ENCODE measurements at regions not wholly inside any gene's neighbourhood (a gene's known extent, or its start where the extent isn't known, plus 50 kb on each side); places are given as distances from the start of the nearest gene placed in this dataset.

DNA sequence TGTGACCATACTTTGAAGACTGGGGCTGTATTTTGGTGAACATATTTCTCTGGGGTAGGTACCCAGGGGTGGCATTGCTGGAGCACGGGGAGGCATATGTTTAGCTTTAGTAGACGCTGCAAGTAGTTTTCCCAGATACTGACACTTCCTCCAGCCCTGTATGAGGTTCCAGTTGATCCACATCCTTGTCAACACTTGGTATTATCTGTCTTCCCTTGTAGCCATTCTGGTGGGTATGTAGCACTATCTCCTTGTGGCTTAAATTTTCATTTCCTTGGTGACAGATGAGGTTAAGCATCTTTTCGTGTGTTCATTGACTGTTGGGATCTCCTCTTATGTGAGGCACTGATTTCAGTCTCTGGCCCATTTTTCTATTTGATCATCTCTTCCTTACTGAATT lies 179.1 kb downstream of the PHETA1 start:
- Mint-ChIP-seq H3K27me3 (peaks cover 33% of the 10 kb centered on the region), H3K9me3 (no peaks in the 10 kb centered on the region), H3K4me1 (ENCODE audit: unreplicated experiment) (peaks cover 8% of the 10 kb centered on the region), H3K27ac (no peak overlapping the region), H3K36me3 (no peaks in the 10 kb centered on the region), H3K4me3 (no peak overlapping the region)
- TF ChIP-seq CTCF (conservative IDR thresholded peaks at IDR 0.05): no peak
- DNase-seq (ENCODE audit: extremely low spot score, unreplicated experiment): no peak

DNA sequence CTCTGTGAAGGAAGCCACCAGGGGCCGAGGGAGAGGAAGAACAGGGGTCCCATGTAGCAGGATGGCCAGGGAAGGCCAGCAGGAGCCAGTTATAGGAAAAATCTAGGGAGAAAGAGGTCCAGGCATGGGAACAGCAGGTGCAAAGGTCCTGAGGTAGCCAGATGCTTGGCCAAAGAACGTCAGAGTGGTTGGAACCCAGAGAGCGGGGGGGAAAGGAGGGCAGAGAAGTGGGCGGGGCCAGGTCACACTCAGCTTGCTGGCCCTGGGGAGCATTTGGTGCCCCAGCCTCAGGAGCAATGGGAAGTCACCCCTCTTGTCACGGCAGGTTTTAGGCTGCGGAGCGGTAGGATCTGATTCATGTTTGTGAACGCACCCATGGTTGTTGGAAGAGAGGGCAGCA lies 180.5 kb downstream of the PHETA1 start:
- Mint-ChIP-seq H3K9me3 (no peaks in the 10 kb centered on the region), H3K27ac (no peak overlapping the region), H3K36me3 (no peaks in the 10 kb centered on the region), H3K4me3 (no peak overlapping the region), H3K4me1 (ENCODE audit: unreplicated experiment) (peaks cover 8% of the 10 kb centered on the region), H3K27me3 (peaks cover 37% of the 10 kb centered on the region)
- DNase-seq (ENCODE audit: extremely low spot score, unreplicated experiment): no peak
- no peak for TF ChIP-seq CTCF (conservative IDR thresholded peaks at IDR 0.05)

DNA sequence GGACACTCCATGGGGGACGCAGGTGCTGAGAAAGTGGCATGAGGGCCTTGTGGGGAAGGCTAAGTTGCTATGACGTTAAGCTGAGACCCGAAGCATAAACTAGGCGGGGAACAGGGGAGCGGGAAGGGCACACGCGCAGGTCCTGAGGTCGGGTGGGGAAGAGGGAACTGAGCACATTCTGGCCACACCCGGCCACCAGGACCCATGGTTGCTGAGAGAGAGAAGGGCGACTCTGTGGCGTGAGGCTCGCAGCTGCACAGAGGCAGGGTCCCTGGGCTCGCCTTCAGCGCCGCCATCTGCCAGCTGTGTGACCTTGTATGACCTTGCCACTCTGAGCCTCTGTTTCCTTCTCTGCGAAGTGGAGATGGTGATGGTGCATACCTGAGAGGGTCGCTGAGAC lies 182.5 kb downstream of the PHETA1 start:
- Mint-ChIP-seq H3K9me3 (no peaks in the 10 kb centered on the region), H3K27me3 (peaks cover 46% of the 10 kb centered on the region), H3K27ac (no peak overlapping the region), H3K4me3 (no peak overlapping the region), H3K36me3 (no peaks in the 10 kb centered on the region), H3K4me1 (ENCODE audit: unreplicated experiment) (peaks cover 16% of the 10 kb centered on the region)
- TF ChIP-seq CTCF (conservative IDR thresholded peaks at IDR 0.05): no peak
- no peak for DNase-seq (ENCODE audit: extremely low spot score, unreplicated experiment)

DNA sequence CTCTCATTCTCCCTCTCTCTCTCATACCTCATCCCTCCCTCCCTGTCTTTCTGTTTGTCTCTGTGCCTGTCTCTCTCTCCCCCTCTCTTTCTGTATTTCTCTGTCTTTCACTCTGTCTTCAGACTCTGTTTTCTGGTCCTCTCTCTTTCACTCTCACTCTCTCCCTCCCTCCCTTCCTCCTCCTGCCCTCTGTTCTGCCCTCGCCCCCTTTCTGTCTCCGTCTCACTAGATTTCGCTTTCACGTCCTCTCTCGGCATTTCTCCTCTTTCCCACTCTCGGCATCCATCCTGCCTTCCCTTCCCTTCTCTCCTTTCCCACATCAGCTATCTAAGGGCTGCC lies 183.0 kb downstream of the PHETA1 start:
- H3K4me1 Mint-ChIP-seq (ENCODE audit: unreplicated experiment): peaks cover 21% of the 10 kb centered on the region
- H3K27me3 Mint-ChIP-seq: peaks cover 49% of the 10 kb centered on the region
- no peak overlapping the region for H3K4me3 Mint-ChIP-seq

DNA sequence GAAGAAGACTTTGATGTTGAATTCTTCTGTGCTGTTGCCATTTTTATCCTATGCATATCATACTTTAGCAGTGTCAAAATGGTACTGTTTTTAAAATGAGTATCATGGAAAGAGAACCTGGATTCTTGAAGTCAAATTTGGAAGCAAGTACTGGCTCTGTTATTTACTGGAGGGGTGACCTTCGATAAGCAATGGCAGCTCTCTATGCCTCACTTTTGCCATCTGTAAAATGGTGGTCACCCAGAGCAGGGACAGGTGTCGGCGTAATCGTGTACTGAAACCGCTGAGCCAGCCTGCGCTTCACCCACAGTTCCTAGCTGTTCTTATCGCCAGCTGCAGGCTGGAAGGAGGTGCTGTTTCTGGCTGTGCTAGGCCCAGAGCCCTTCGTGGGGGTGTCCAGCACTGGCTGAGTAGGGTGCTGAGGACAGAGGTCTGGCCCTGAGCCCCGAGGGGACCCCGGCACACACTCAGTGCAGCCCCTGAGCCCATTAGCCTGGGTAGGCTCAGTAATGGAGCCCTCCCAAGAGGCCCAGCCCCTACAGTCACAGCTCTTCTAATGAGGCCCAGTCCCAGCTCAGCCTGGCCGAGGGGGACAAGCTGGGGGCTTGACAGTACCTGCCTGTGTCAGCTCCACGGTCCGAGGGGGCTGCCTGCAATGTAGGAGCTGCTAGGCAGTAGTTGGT lies 183.5 kb downstream of the PHETA1 start:
- Mint-ChIP-seq H3K27me3 (peaks cover 47% of the 10 kb centered on the region), H3K9me3 (no peaks in the 10 kb centered on the region)

More for the DNA sequence above, 183.0 kb downstream of the PHETA1 start:
- Mint-ChIP-seq H3K9me3 (no peaks in the 10 kb centered on the region), H3K36me3 (no peaks in the 10 kb centered on the region), H3K27ac (no peak overlapping the region)
- TF ChIP-seq CTCF (conservative IDR thresholded peaks at IDR 0.05): no peak
- DNase-seq (ENCODE audit: extremely low spot score, unreplicated experiment): no peak

More for the DNA sequence above, 183.5 kb downstream of the PHETA1 start:
- DNase-seq (ENCODE audit: extremely low spot score, unreplicated experiment): no peak
- TF ChIP-seq CTCF (conservative IDR thresholded peaks at IDR 0.05): no peak
- H3K4me1 Mint-ChIP-seq (ENCODE audit: unreplicated experiment): peaks cover 26% of the 10 kb centered on the region
- H3K27ac Mint-ChIP-seq: no peak overlapping the region
- no peak overlapping the region for H3K4me3 Mint-ChIP-seq
- no peaks in the 10 kb centered on the region for H3K36me3 Mint-ChIP-seq

All from type B pancreatic cell (in vitro differentiated cells).